HG02623 (cell line): ENCODE measurements at regions not wholly inside any gene's neighbourhood (a gene's known extent, or its start where the extent isn't known, plus 50 kb on each side); places are given as distances from the start of the nearest gene placed in this dataset.

Experiments used
- ATAC-seq: cut with Tn5 transposase; IDR thresholded peaks from one replicate; pipeline ENCODE4 v1.9.1; 2021; ENCODE audit warnings: moderate library complexity; ENCODE audit not compliant: unreplicated experiment

DNA sequence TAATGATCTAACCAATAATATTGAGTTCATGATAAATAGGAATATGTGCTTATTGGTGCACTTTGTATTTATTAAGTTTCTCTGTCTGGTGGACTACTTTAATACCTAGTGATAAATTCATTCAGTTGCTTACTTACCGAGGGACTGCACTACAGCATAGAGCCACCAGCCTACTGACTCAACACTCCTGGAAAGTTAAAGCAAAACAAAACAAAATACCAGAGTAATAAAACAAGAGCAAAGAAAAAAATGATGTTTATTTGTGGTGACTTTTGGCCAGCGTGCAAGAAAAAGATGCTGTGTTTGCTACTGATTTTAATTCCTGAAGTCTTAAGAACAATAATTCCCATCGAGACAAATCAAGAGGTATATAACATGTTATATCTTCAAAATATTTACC is 586.3 kb downstream of the PLA2G4A start:
- ATAC-seq: no peak

GRCh38 chr1:187417520-187417919 is 588.8 kb downstream of the PLA2G4A start:
- ATAC-seq: no peak

- ATAC-seq: no peak
Measured at GRCh38 chr1:187433598-187433997, 604.8 kb downstream of the PLA2G4A start.

DNA sequence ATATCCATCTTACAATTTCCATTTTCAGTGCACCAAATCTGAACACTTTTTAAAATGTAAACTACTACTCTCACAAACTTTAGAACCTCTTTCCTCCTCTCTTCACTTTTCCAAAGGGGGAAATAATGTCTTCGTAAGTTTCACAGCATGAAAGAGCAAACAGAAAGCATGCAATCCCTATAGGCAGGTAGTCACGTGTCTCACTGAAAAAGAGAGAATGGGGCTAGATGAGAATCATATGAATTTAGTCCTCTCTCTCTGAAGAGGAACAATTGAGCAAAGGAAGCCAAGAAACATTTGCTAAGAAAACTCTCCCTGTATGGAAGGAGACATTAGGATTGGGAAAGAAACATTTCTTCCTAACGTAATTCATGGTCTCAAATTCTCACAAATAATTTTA is 613.9 kb downstream of the PLA2G4A start:
- no peak for ATAC-seq

- no peak for ATAC-seq
Measured at GRCh38 chr1:187443939-187444338, 615.2 kb downstream of the PLA2G4A start.

DNA sequence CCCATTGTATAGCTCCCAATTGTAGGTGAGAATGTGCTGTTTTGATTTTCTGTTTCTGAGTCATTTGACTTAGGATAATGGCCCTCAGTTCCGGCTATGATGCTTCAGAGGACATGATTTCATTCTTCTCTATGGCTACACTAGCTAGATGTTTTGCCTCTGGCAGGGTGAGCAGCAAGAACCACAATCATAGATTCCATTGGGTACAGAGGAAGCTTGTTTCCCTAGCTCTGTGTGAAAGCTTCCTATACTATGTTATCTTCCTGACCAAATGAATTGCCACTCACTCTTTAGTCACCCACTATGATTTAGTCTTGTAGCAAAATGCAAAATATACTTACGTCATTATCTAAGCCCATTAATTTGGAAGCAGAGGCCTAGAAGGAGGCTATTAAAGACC is 616.3 kb downstream of the PLA2G4A start:
- no peak for ATAC-seq

- ATAC-seq: no peak
Measured at GRCh38 chr1:187451238-187451637, 622.5 kb downstream of the PLA2G4A start.

DNA sequence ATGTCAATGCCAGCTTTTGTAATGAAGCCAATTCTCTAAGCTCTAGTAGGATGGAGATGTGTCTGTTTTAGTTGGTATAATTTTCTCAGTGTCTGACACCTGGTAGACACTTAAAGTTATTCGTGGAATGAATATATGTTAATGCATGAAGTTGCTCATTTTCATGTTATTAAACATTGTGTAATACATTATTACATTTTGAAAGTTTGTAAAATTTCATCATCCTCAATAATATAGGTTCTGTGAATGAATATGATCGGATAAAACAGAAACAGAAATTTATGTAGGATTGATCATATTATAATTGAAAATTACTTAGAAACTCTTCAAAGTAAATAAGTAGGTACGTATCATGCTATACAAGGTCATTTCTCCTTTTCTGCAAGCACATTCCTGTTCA is 625.3 kb downstream of the PLA2G4A start:
- ATAC-seq: no peak

- no peak for ATAC-seq
Measured at GRCh38 chr1:187456446-187456845, 627.7 kb downstream of the PLA2G4A start.

GRCh38 chr1:187460093-187460492 is 631.3 kb downstream of the PLA2G4A start:
- no peak for ATAC-seq

GRCh38 chr1:187464320-187464719 is 635.6 kb downstream of the PLA2G4A start:
- no peak for ATAC-seq

DNA sequence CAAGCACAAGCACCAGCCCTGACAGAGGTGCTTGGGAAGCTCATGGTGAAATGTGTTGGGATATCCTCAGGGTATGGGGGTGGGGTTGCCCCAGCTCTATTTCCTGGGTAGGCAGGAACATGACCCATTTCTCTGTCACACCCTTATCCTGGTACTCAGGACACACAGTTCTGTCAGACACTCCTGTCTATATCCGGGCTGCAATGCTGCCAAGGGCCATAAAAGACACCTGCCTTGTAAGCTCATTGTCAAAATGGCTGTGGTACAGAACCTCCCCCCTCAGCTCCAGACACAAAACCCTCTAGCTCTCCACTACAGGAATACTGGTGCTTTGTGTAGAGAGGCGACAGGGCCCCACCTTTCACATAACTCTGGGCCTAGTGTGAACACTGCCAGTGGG is 636.7 kb downstream of the PLA2G4A start:
- no peak for ATAC-seq

- no peak for ATAC-seq
Measured at GRCh38 chr1:187469836-187470235, 641.1 kb downstream of the PLA2G4A start.

- no peak for ATAC-seq
Measured at GRCh38 chr1:187471555-187471954, 642.8 kb downstream of the PLA2G4A start.

DNA sequence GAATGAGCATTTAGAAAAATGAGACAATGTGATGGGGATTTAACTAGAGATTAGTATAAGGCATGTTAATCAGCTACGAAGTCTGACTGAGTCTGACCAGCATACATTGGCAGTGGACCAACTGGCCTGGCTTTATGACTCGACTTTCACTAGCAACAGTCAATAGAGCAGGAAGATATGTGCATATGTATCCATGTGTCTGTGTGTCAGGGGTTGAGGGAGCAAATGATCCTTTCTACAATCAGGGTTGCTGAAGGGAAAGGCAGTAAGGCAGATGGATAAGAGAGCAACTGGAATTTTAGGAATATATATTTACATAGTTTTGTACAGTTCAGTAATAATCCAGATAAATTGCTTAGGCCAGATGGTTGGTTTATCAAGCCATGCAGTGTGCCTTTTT is 645.6 kb downstream of the PLA2G4A start:
- no peak for ATAC-seq

DNA sequence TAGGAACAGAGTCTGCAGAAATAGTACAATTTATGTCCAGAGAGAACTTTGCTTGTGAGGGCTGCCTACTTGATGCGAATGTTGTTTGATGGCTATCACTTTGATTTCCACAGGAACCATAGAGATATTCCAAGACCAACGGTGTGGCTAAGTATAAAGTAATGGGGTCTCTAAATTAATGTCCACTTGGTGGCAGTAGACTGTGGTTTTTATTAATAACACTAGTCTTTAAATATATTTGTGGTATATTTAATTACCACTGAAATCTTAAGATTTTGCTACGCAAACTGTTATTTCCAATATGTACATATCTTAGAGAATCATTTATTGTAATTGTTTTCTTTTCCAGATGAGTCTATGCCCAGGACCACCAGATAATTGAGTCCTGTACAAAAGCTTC is 647.9 kb downstream of the PLA2G4A start:
- ATAC-seq: no peak

GRCh38 chr1:187477103-187477502 is 648.4 kb downstream of the PLA2G4A start:
- no peak for ATAC-seq

DNA sequence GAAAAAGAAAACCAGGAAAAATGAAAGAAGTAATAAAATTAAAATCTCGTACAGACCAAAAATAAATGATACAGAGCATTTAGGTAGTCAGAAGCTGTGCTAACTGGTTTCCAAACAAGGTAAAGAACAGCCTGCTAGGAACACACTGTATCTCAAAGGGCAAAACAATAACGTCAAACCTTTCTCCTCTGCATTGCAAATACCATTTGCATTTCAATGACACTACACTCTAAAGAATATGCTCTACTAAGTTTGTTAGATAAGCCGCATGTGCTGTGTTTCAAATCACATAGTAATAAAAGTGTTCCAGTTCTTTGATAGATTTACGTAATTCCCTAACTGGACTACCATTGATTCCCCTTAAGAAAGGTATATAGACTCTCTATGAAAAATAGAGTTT is 648.8 kb downstream of the PLA2G4A start:
- ATAC-seq: no peak

DNA sequence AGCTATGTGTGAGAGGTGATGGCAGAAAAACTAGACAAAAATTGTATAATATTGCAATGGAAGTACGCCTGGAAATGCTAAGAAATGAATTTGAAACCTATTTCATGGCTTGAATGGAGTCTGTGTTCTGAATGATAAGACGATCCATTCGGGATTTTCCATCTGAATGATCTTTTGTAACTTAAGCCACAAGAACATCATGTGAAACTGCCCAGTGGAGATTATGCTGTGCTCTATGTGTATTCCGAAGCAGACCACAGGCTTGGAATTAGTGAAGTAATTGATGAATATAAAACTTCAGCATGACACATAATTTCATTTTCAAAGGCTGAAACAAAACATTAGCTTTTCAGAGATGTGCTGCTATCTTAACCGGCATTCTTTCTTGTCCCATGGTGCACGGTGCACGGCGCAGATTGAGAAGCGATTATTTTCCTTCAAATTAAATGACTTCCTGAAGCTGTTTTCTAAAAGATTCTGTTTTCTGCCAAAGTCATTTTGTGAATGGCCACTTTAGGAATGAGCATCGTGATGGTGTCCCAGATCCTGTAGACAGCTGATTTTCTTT is 652.9 kb downstream of the PLA2G4A start:
- ATAC-seq: no peak

GRCh38 chr1:187490266-187490665 is 661.5 kb downstream of the PLA2G4A start:
- no peak for ATAC-seq

GRCh38 chr1:187491082-187491720 is 662.5 kb downstream of the PLA2G4A start:
- ATAC-seq: no peak

- no peak for ATAC-seq
Measured at GRCh38 chr1:187498028-187498427, 669.3 kb downstream of the PLA2G4A start.

GRCh38 chr1:187504779-187505178 is 676.0 kb downstream of the PLA2G4A start:
- ATAC-seq: no peak
